GM23338 (cell line): ENCODE measurements at regions not wholly inside any gene's neighbourhood (a gene's known extent, or its start where the extent isn't known, plus 50 kb on each side); places are given as distances from the start of the nearest gene placed in this dataset.

Experiments used
- ATAC-seq: fragments of 200-7000 bp; cut with Tn5 transposase; 3 replicates; pipeline ENCODE4 v1.9.1; 2020
- DNase-seq: peaks from one replicate; pipeline ENCODE4 v3.0.0-alpha.2; 2015; ENCODE audit warnings: low spot score
- H2AFZ ChIP-seq: fragments of 200-600 bp; sonication (generic); 2 replicates; pipeline ENCODE4 v1.8.0; 2016; ENCODE audit warnings: antibody characterized with exemption, mild to moderate bottlenecking, moderate library complexity
- H3F3A ChIP-seq: fragments of 200-600 bp; sonication (generic); replicated peaks from 2 replicates; pipeline ENCODE4 v1.8.0; 2017; ENCODE audit warnings: antibody characterized with exemption, mixed run types, low read depth
- H3K27ac ChIP-seq: fragments of 200-600 bp; sonication (generic); 2 replicates; pipeline ENCODE4 v1.6.1; 2016; ENCODE audit warnings: low read depth
- H3K27me3 ChIP-seq: fragments of 200-600 bp; sonication (generic); 2 replicates; pipeline ENCODE4 v1.8.0; 2016; ENCODE audit warnings: mild to moderate bottlenecking, mixed run types, moderate library complexity; ENCODE audit not compliant: insufficient read depth
- H3K36me3 ChIP-seq: fragments of 200-600 bp; sonication (generic); 2 replicates; pipeline ENCODE4 v1.8.0; 2016; ENCODE audit warnings: mild to moderate bottlenecking; ENCODE audit not compliant: insufficient read depth
- H3K4me1 ChIP-seq: fragments of 200-600 bp; sonication (generic); 2 replicates; pipeline ENCODE4 v1.8.0; 2016; ENCODE audit warnings: mild to moderate bottlenecking, moderate library complexity; ENCODE audit not compliant: insufficient read depth
- H3K4me2 ChIP-seq: fragments of 200-600 bp; sonication (generic); 2 replicates; pipeline ENCODE4 v1.7.1; 2017; ENCODE audit warnings: mixed run types
- H3K4me3 ChIP-seq: fragments of 200-600 bp; sonication (generic); 2 replicates; pipeline ENCODE4 v1.6.1; 2016; ENCODE audit warnings: mixed run types
- H3K79me2 ChIP-seq: fragments of 200-600 bp; sonication (generic); replicated peaks from 2 replicates; pipeline ENCODE4 v1.8.0; 2017; ENCODE audit warnings: mild to moderate bottlenecking; ENCODE audit not compliant: insufficient read depth
- H3K9me2 ChIP-seq: fragments of 200-600 bp; sonication (generic); 2 replicates; pipeline ENCODE4 v1.8.0; 2017; ENCODE audit not compliant: insufficient read depth
- H4K20me1 ChIP-seq: fragments of 200-600 bp; sonication (generic); replicated peaks from 2 replicates; pipeline ENCODE4 v1.8.0; 2017; ENCODE audit warnings: mild to moderate bottlenecking; ENCODE audit not compliant: insufficient read depth
- H3K27ac Mint-ChIP-seq: 2 replicates; pipeline ENCODE4 v1.8.0; 2020; ENCODE audit warnings: inconsistent platforms, mild to moderate bottlenecking, moderate library complexity, mixed read lengths
- H3K27me3 Mint-ChIP-seq: 3 replicates; pipeline ENCODE4 v1.8.0; 2022; ENCODE audit warnings: low read depth, mild to moderate bottlenecking, moderate library complexity, mixed read lengths, inconsistent platforms; ENCODE audit not compliant: insufficient read depth, poor library complexity
- H3K36me3 Mint-ChIP-seq: 3 replicates; pipeline ENCODE4 v1.8.0; 2021; ENCODE audit warnings: low read depth, mild to moderate bottlenecking, inconsistent platforms, moderate library complexity, mixed read lengths
- H3K4me1 Mint-ChIP-seq: 3 replicates; pipeline ENCODE4 v1.8.0; 2020; ENCODE audit warnings: mild to moderate bottlenecking, inconsistent platforms, mixed read lengths
- H3K4me3 Mint-ChIP-seq: 3 replicates; pipeline ENCODE4 v1.8.0; 2021; ENCODE audit warnings: moderate library complexity, mild to moderate bottlenecking, inconsistent platforms, mixed read lengths
- H3K9me3 Mint-ChIP-seq: 3 replicates; pipeline ENCODE4 v1.8.0; 2020; ENCODE audit warnings: moderate library complexity, mild to moderate bottlenecking, inconsistent platforms, mixed read lengths
- CREB1 ChIP-seq: fragments of 250-450 bp; sonication (Bioruptor Pico); IDR thresholded peaks from 2 replicates; pipeline ENCODE4 v1.5.0; 2020; ENCODE audit warnings: low read depth, mild to moderate bottlenecking, moderate library complexity
- CTCF ChIP-seq, 2 experiments: fragments of 200-600 bp in 1 of 2; sonication (generic) in 1 of 2; conservative IDR thresholded peaks; 2 replicates each; pipeline versions ENCODE4 v1.5.1 to v1.6.1; 2016 to 2017; ENCODE audit warnings: antibody characterized with exemption in 2 of 2, low read depth in 2 of 2, mild to moderate bottlenecking in 2 of 2, moderate library complexity in 1 of 2
- EZH2 ChIP-seq: fragments of 200-600 bp; sonication (generic); IDR thresholded peaks from one replicate; pipeline ENCODE4 v1.8.0; 2017; ENCODE audit warnings: antibody characterized with exemption, mild to moderate bottlenecking, low read depth; ENCODE audit not compliant: unreplicated experiment
- EZH2phosphoT487 ChIP-seq: fragments of 200-600 bp; sonication (generic); IDR thresholded peaks from one replicate; pipeline ENCODE4 v1.8.1; 2018; ENCODE audit warnings: antibody characterized with exemption; ENCODE audit not compliant: unreplicated experiment
- JUNB ChIP-seq: IDR thresholded peaks from one replicate; pipeline ENCODE4 v1.6.1; 2016; ENCODE audit warnings: antibody characterized with exemption; ENCODE audit not compliant: unreplicated experiment
- NANOG ChIP-seq: IDR thresholded peaks from 2 replicates; pipeline ENCODE4 v1.6.1; 2016; ENCODE audit warnings: antibody characterized with exemption, borderline replicate concordance
- POLR2AphosphoS5 ChIP-seq: IDR thresholded peaks from 2 replicates; pipeline ENCODE4 v1.6.1; 2016; ENCODE audit warnings: antibody characterized with exemption, low read depth
- REST ChIP-seq: IDR thresholded peaks from one replicate; pipeline ENCODE4 v1.6.1; 2018; ENCODE audit warnings: antibody characterized with exemption; ENCODE audit not compliant: unreplicated experiment
- STAT1 ChIP-seq: IDR thresholded peaks from one replicate; pipeline ENCODE4 v1.6.1; 2016; ENCODE audit warnings: antibody characterized with exemption; ENCODE audit not compliant: unreplicated experiment
- ZNF114 ChIP-seq: fragments of 250-450 bp; sonication (Bioruptor Pico); IDR thresholded peaks from 2 replicates; pipeline ENCODE4 v1.5.0; 2020; ENCODE audit warnings: mild to moderate bottlenecking, moderate library complexity
- ZNF331 ChIP-seq: fragments of 250-450 bp; sonication (Bioruptor Pico); IDR thresholded peaks from 2 replicates; pipeline ENCODE4 v1.5.0; 2020; ENCODE audit warnings: low read depth, mild to moderate bottlenecking, moderate library complexity
- TF ChIP-seq, protein P1 (sequence below): fragments of 250-450 bp; sonication (Bioruptor Pico); IDR thresholded peaks from 2 replicates; pipeline ENCODE4 v1.5.0; 2020; ENCODE audit warnings: mild to moderate bottlenecking, moderate library complexity
- TF ChIP-seq, protein P2 (sequence below): IDR thresholded peaks from 2 replicates; pipeline ENCODE4 v1.6.1; 2016; ENCODE audit warnings: antibody characterized with exemption

DNA sequence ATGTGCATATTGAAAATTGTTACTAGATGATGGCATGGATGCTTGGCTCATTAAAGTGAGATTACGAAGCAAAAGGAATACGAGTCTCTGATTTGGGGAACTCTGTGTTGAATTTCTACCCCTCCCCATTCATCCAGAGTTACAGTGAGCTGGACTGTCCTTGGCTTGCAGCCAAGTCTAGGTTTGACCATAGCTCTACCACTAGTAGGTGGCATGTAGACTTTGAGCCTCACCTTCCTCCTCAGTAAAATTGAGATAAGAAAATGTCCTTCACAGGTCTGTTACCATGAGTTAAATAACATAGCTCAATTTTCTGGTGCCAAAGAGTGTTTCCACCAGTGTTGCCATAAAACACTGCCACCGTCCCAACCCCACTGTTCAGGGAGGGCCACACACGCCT, 727.6 kb upstream of the ID2 start (continued):
- TF ChIP-seq NANOG (no peak), POLR2AphosphoS5 (no peak), STAT1 (no peak), CREB1 (no peak)
- TF ChIP-seq, protein P1, sequence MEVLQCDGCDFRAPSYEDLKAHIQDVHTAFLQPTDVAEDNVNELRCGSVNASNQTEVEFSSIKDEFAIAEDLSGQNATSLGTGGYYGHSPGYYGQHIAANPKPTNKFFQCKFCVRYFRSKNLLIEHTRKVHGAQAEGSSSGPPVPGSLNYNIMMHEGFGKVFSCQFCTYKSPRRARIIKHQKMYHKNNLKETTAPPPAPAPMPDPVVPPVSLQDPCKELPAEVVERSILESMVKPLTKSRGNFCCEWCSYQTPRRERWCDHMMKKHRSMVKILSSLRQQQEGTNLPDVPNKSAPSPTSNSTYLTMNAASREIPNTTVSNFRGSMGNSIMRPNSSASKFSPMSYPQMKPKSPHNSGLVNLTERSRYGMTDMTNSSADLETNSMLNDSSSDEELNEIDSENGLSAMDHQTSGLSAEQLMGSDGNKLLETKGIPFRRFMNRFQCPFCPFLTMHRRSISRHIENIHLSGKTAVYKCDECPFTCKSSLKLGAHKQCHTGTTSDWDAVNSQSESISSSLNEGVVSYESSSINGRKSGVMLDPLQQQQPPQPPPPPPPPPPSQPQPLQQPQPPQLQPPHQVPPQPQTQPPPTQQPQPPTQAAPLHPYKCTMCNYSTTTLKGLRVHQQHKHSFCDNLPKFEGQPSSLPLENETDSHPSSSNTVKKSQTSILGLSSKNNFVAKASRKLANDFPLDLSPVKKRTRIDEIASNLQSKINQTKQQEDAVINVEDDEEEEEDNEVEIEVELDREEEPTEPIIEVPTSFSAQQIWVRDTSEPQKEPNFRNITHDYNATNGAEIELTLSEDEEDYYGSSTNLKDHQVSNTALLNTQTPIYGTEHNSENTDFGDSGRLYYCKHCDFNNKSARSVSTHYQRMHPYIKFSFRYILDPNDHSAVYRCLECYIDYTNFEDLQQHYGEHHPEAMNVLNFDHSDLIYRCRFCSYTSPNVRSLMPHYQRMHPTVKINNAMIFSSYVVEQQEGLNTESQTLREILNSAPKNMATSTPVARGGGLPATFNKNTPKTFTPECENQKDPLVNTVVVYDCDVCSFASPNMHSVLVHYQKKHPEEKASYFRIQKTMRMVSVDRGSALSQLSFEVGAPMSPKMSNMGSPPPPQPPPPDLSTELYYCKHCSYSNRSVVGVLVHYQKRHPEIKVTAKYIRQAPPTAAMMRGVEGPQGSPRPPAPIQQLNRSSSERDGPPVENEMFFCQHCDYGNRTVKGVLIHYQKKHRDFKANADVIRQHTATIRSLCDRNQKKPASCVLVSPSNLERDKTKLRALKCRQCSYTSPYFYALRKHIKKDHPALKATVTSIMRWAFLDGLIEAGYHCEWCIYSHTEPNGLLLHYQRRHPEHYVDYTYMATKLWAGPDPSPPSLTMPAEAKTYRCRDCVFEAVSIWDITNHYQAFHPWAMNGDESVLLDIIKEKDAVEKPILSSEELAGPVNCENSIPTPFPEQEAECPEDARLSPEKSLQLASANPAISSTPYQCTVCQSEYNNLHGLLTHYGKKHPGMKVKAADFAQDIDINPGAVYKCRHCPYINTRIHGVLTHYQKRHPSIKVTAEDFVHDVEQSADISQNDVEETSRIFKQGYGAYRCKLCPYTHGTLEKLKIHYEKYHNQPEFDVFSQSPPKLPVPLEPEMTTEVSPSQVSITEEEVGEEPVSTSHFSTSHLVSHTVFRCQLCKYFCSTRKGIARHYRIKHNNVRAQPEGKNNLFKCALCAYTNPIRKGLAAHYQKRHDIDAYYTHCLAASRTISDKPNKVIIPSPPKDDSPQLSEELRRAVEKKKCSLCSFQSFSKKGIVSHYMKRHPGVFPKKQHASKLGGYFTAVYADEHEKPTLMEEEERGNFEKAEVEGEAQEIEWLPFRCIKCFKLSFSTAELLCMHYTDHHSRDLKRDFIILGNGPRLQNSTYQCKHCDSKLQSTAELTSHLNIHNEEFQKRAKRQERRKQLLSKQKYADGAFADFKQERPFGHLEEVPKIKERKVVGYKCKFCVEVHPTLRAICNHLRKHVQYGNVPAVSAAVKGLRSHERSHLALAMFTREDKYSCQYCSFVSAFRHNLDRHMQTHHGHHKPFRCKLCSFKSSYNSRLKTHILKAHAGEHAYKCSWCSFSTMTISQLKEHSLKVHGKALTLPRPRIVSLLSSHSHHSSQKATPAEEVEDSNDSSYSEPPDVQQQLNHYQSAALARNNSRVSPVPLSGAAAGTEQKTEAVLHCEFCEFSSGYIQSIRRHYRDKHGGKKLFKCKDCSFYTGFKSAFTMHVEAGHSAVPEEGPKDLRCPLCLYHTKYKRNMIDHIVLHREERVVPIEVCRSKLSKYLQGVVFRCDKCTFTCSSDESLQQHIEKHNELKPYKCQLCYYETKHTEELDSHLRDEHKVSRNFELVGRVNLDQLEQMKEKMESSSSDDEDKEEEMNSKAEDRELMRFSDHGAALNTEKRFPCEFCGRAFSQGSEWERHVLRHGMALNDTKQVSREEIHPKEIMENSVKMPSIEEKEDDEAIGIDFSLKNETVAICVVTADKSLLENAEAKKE: no peak

- Histone ChIP-seq H3K36me3 (no peaks in the 10 kb centered on the region), H4K20me1 (no peaks in the 10 kb centered on the region), H3K4me3 (no peak overlapping the region), H2AFZ (0 out of 2 replicates have a peak overlapping the region, but pooled peaks have one; percentile 47), H3K79me2 (no peaks in the 10 kb centered on the region), H3F3A (no peaks in the 10 kb centered on the region), H3K4me1 (no peaks in the 10 kb centered on the region; the same call in 1 of the 2 replicates), H3K27me3 (no peaks in the 10 kb centered on the region), H3K27ac (no peak overlapping the region), H3K4me2 (no peak overlapping the region), H3K9me2 (no peaks in the 10 kb centered on the region)
- Mint-ChIP-seq H3K36me3 (no peaks in the 10 kb centered on the region), H3K9me3 (no peaks in the 10 kb centered on the region; the same call in 2 of the 3 replicates), H3K4me3 (no peak overlapping the region), H3K27me3 (peaks cover 2% of the 10 kb centered on the region), H3K4me1 (0 out of 3 replicates have a peak, but pooled peaks cover 3% of the 10 kb centered on the region), H3K27ac (no peak overlapping the region)
- ATAC-seq (no peak), DNase-seq (no peak)
- no peak for TF ChIP-seq EZH2
- TF ChIP-seq STAT1: no peak
- TF ChIP-seq CTCF (conservative IDR thresholded peaks at IDR 0.05; ENCODE audit: low read depth in 2 of 2): no peak
- TF ChIP-seq NANOG: no peak
- TF ChIP-seq, protein P2, sequence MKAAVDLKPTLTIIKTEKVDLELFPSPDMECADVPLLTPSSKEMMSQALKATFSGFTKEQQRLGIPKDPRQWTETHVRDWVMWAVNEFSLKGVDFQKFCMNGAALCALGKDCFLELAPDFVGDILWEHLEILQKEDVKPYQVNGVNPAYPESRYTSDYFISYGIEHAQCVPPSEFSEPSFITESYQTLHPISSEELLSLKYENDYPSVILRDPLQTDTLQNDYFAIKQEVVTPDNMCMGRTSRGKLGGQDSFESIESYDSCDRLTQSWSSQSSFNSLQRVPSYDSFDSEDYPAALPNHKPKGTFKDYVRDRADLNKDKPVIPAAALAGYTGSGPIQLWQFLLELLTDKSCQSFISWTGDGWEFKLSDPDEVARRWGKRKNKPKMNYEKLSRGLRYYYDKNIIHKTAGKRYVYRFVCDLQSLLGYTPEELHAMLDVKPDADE: no peak
- no peak for TF ChIP-seq ZNF114 (CRISPR knock-in tag)
- TF ChIP-seq EZH2phosphoT487: no peak
- no peak for TF ChIP-seq ZNF331
- TF ChIP-seq JUNB: no peak
- no peak for TF ChIP-seq REST
- TF ChIP-seq CREB1: no peak
- TF ChIP-seq POLR2AphosphoS5: no peak
Observed at GRCh38 chr2:7956126-7956689, 725.6 kb upstream of the ID2 start.
